ENCODE measurements at regions not wholly inside any gene's neighbourhood (a gene's known extent, or its start where the extent isn't known, plus 50 kb on each side); places are given as distances from the start of the nearest gene placed in this dataset.

GRCh38 chr9:100720922-100721321 is 143.0 kb downstream of the CAVIN4 start:
- no peak for DNase-seq (ENCODE audit: low read depth, low spot score)
- H3K27ac ChIP-seq (ENCODE audit: low read length) = no peak overlapping the region
- no peaks in the 10 kb centered on the region for H3K27me3 ChIP-seq (ENCODE audit: control insufficient read depth, insufficient read depth, low read length)
- TF ChIP-seq TCF7L2 (IDR thresholded peaks at IDR 0.05; ENCODE audit: low read depth, low read length) (no peak), POLR2AphosphoS5 (IDR thresholded peaks at IDR 0.05; ENCODE audit: low read depth, low read length) (no peak), CTCF (IDR thresholded peaks at IDR 0.05) (no peak), SIN3A (IDR thresholded peaks at IDR 0.05; ENCODE audit: borderline replicate concordance, insufficient read depth, low read depth, low read length) (no peak), REST (IDR thresholded peaks at IDR 0.05; ENCODE audit: insufficient read depth in 1 of 2, low read depth in 2 of 2, low read length in 1 of 2) (no peak)
- BruUV-seq (replicated peaks) = no TSS peak
- no peaks in the 10 kb centered on the region for H3K9me3 ChIP-seq (ENCODE audit: control insufficient read depth, insufficient read depth, low read depth, low read length)
- H3K4me3 ChIP-seq (ENCODE audit: low read depth in 2 of 2, low read length in 2 of 2) = no peak overlapping the region
- no peak for ATAC-seq
- intact Hi-C loops (cut with micrococcal nuclease; ENCODE audit: unreplicated experiment) = no loop called here
- POLR2A ChIA-PET = no interaction called here
- in situ Hi-C loops (cut with HindIII; ENCODE audit: low pct_unique_long_range_greater_than_20kb, low sequenced_read_pairs) = no loop called here
- CTCF ChIA-PET = no interaction called here
- H3K36me3 ChIP-seq (ENCODE audit: control insufficient read depth, insufficient read depth, low read length) = no peaks in the 10 kb centered on the region
- H3K4me1 ChIP-seq (ENCODE audit: control insufficient read depth, insufficient read depth, low read length) = no peaks in the 10 kb centered on the region

GRCh38 chr9:100724886-100725285 is 147.0 kb downstream of the CAVIN4 start:
- Histone ChIP-seq H3K4me1 (ENCODE audit: control insufficient read depth, insufficient read depth, low read length) (no peaks in the 10 kb centered on the region), H3K9me3 (ENCODE audit: control insufficient read depth, insufficient read depth, low read depth, low read length) (no peaks in the 10 kb centered on the region), H3K27ac (ENCODE audit: low read length) (no peak overlapping the region), H3K36me3 (ENCODE audit: control insufficient read depth, insufficient read depth, low read length) (no peaks in the 10 kb centered on the region), H3K27me3 (ENCODE audit: control insufficient read depth, insufficient read depth, low read length) (no peaks in the 10 kb centered on the region; the same call in 1 of the 2 replicates), H3K4me3 (ENCODE audit: low read depth in 2 of 2, low read length in 2 of 2) (no peak overlapping the region)
- no peak for DNase-seq (ENCODE audit: low read depth, low spot score)
- ATAC-seq = no peak
- BruUV-seq (replicated peaks) = no TSS peak
- CTCF ChIA-PET = no interaction called here
- in situ Hi-C loops (cut with HindIII; ENCODE audit: low pct_unique_long_range_greater_than_20kb, low sequenced_read_pairs) (no loop called here), intact Hi-C loops (cut with micrococcal nuclease; ENCODE audit: unreplicated experiment) (no loop called here)
- TF ChIP-seq TCF7L2 (IDR thresholded peaks at IDR 0.05; ENCODE audit: low read depth, low read length) (no peak), SIN3A (IDR thresholded peaks at IDR 0.05; ENCODE audit: borderline replicate concordance, insufficient read depth, low read depth, low read length) (no peak), REST (IDR thresholded peaks at IDR 0.05; ENCODE audit: insufficient read depth in 1 of 2, low read depth in 2 of 2, low read length in 1 of 2) (no peak), POLR2AphosphoS5 (IDR thresholded peaks at IDR 0.05; ENCODE audit: low read depth, low read length) (no peak), CTCF (IDR thresholded peaks at IDR 0.05) (no peak)
- POLR2A ChIA-PET = no interaction called here

Measured in Panc1 (cell line).